ENCODE measurements at regions not wholly inside any gene's neighbourhood (a gene's known extent, or its start where the extent isn't known, plus 50 kb on each side); places are given as distances from the start of the nearest gene placed in this dataset.

DNA sequence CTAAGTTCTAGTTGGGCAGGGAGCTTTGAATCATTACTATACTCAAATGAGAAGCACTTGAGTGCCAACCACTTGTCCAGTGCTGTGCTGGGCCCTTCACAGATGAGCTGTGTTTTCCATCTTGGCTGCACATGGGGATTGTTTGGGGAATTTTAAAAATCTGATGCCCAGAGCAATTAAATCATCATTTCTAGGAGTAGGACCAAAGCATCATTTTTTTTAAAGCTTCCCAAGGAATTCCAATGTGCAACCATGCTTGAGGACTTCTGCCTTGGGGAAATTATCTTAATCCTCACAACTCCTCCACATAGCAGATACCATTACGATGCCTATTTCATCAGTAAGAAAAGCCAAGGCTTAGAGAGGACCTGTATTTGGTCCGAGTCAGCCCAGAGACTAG is 131.4 kb downstream of the TMEM174 start:
- TF ChIP-seq, protein P1, sequence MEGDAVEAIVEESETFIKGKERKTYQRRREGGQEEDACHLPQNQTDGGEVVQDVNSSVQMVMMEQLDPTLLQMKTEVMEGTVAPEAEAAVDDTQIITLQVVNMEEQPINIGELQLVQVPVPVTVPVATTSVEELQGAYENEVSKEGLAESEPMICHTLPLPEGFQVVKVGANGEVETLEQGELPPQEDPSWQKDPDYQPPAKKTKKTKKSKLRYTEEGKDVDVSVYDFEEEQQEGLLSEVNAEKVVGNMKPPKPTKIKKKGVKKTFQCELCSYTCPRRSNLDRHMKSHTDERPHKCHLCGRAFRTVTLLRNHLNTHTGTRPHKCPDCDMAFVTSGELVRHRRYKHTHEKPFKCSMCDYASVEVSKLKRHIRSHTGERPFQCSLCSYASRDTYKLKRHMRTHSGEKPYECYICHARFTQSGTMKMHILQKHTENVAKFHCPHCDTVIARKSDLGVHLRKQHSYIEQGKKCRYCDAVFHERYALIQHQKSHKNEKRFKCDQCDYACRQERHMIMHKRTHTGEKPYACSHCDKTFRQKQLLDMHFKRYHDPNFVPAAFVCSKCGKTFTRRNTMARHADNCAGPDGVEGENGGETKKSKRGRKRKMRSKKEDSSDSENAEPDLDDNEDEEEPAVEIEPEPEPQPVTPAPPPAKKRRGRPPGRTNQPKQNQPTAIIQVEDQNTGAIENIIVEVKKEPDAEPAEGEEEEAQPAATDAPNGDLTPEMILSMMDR (conservative IDR thresholded peaks at IDR 0.05; ENCODE audit: low read length), result no peak
- no peak overlapping the region for H3K4me3 ChIP-seq (ENCODE audit: low read length)
- peak; percentile 87 for DNase-seq (ENCODE audit: low read depth)

DNA sequence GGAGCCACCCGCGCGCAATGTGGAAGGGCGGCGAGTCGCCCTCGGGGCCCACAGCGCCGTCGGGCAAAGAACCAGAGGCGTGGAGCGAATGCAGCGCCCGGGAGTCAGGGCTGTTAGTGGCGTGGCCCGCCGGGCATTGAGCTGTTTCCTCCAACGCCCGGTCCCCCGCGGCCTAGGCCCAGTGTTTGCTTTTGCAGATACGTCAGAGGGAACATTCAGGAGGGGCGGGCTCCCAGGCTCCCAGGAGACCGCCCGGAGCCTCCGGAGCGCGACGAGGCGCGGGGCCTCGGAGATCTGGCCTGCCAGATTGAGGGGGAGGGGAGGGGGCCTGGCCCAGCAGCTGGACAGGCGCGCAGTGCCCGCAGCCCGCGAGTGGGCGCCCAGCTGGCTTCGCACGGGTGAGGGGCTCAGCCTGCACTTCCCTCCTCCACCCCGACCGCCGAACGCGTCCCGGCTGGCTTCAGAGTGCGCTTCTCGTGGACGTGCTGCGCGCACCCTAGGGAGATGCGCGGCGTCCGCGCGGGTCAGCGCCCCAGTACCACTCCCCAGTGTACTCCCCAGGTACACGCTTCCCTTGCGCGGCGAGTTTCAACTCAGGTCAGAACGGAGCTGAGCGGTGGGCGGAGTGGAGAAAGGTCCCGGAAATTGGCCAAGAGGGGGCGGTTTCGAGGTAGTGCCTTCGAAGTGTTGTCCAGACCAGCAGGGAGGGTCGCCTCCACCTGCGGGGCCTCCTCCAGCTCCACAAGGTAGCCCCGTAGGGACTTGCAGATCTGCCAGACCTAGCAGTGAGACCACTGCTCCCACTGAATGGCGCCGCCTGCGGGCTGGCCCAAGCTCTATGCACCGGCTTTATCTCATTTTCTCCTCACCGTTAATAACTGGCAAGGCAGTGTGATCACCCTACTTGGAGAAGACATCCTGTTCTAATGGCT is 130.4 kb downstream of the TMEM174 start:
- TF ChIP-seq, protein P1 (conservative IDR thresholded peaks at IDR 0.05; ENCODE audit: low read length), result peak; percentile 12; the same call in 1 of the 2 replicates
- no peak for DNase-seq (ENCODE audit: low read depth)
- no peak overlapping the region for H3K4me3 ChIP-seq (ENCODE audit: low read length)

DNA sequence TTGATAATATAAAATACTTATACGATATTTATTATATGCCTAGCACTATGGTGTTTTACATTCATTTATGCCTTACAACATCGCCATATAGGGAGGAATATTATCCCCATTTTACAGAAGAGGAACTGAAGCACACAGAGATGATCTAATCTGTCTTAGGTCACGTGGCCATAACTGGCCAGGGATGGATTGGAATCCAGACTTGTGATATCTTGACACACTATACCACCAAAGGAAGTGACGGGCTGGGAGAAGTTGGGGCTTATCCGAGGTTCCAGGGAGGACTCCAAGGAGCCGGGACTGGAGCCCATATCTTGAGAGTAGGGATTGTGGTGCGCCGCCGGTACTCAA is 129.8 kb downstream of the TMEM174 start:
- DNase-seq (ENCODE audit: low read depth), result no peak
- TF ChIP-seq, protein P1 (conservative IDR thresholded peaks at IDR 0.05; ENCODE audit: low read length), result no peak
- no peak overlapping the region for H3K4me3 ChIP-seq (ENCODE audit: low read length)

DNA sequence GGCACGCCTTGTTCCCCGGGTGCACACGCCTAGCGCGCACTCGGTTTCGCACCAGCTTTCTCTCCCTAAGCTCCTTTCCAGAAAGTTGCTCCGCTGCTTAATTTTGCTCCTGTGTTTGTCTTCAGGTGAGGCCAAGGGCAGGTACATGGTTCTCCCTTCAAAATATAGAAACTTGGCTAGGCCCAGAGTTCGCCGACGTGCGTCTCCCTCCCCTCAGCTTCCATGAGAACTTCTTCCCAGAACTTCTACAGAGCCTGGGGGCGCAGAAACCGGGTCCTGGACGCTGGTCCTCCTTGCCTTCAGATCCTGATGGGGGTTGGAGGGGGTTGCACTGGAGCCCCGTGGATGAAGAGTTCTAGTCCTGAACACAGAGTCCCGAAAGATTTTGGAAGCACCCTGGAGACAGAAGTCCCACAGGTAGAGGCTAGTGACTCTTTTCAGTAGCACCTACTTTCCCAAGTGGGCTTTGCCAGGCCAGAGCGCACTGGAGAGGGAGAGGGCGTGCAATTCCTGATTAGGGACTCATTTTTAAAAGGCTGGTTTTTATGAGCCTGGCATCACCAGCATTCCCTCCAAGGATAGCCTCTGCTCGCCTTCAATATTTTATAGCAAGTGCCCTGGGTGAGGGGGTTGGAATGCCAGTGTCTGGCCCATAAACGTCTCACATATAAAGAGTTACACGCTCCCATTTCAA is 128.4 kb downstream of the TMEM174 start:
- no peak overlapping the region for H3K4me3 ChIP-seq (ENCODE audit: low read length)
- DNase-seq (ENCODE audit: low read depth), result no peak
- TF ChIP-seq, protein P1 (conservative IDR thresholded peaks at IDR 0.05; ENCODE audit: low read length), result no peak

DNA sequence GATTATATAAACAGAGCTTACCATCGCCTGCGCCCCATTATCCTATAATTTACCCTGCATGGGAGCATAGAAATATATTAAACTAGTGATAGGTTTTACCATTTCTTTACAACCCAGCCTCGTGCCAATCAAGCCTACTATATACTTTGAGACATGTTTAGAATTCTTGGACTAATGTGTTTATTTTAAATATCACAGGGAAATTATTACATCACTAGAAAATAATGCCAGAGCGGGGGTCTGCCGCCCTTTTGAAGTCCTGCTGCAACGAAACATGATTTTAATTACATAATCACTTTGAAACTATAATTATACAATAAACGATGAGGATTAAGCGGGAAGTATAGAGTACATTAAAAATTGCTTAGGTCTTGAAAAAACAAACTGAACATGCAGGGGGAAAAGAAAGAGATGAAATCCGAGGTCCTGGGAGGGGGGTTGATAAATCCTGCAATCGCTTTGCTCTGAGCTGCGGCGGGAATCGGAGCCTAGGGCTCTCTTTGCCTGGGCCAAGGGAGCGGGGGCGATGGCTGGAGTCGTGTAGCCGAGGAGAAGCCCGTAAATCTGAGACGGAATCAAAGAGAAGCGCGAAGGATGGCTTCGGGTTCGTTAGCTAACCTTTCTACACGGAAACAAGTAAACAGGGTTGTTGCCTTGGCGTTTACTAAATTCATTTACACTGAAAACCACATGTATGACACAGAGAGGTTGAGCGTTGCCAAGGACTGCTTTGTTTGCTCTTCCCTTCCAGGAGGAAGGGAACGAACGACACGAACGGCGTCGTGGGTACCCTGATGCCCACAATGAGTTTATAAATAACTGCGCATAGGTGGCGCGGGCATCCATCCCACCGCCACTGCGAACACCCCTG is 127.6 kb downstream of the TMEM174 start:
- H3K4me3 ChIP-seq (ENCODE audit: low read length), result no peak overlapping the region
- TF ChIP-seq, protein P1 (conservative IDR thresholded peaks at IDR 0.05; ENCODE audit: low read length), result no peak
- peak; percentile 67 for DNase-seq (ENCODE audit: low read depth)

DNA sequence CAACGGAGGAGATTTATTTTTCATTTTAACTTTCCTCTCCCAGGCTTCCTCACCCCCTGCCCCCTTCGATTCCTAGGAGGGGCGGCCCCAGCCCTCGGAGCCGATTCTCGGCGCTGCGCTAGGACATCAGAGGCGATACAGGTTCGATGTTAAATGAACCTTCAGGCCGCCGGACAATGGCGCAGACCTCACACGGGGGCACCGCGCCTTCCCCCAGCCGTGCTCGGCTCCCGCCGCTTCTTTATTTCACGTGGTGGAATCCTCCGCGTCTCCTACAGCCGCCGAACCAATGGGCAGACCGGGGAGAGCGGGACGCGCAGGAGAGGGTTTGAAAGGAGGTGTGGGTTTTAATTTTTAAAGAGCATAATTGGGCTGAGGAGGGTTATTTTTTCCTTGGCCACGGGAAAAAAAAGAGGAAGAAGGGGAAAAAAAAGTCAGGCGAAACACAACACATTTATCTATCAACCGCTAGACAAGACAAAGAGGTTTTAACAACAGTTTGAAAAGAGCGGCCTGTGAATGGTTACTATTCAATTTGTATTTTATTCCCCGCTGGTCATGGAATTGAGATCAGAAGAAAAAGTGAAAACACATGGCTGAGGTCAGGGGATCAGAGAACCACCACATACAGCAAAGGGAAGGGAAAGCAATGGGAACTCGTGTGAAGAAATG is 126.8 kb downstream of the TMEM174 start:
- TF ChIP-seq, protein P1 (conservative IDR thresholded peaks at IDR 0.05; ENCODE audit: low read length), result no peak
- no peak overlapping the region for H3K4me3 ChIP-seq (ENCODE audit: low read length)
- no peak for DNase-seq (ENCODE audit: low read depth)
